ENCODE measurements at regions not wholly inside any gene's neighbourhood (a gene's known extent, or its start where the extent isn't known, plus 50 kb on each side); places are given as distances from the start of the nearest gene placed in this dataset.

- TF ChIP-seq, protein P1, sequence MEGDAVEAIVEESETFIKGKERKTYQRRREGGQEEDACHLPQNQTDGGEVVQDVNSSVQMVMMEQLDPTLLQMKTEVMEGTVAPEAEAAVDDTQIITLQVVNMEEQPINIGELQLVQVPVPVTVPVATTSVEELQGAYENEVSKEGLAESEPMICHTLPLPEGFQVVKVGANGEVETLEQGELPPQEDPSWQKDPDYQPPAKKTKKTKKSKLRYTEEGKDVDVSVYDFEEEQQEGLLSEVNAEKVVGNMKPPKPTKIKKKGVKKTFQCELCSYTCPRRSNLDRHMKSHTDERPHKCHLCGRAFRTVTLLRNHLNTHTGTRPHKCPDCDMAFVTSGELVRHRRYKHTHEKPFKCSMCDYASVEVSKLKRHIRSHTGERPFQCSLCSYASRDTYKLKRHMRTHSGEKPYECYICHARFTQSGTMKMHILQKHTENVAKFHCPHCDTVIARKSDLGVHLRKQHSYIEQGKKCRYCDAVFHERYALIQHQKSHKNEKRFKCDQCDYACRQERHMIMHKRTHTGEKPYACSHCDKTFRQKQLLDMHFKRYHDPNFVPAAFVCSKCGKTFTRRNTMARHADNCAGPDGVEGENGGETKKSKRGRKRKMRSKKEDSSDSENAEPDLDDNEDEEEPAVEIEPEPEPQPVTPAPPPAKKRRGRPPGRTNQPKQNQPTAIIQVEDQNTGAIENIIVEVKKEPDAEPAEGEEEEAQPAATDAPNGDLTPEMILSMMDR (IDR thresholded peaks at IDR 0.05; ENCODE audit: insufficient read depth, low read length, poor library complexity, severe bottlenecking) = no peak
- no peak for TF ChIP-seq EZH2phosphoT487 (conservative IDR thresholded peaks at IDR 0.05; ENCODE audit: low read length)
Observed at GRCh38 chrX:38896724-38897298, 95.6 kb downstream of the MID1IP1 start.
